ENCODE measurements at regions not wholly inside any gene's neighbourhood (a gene's known extent, or its start where the extent isn't known, plus 50 kb on each side); places are given as distances from the start of the nearest gene placed in this dataset.

DNA sequence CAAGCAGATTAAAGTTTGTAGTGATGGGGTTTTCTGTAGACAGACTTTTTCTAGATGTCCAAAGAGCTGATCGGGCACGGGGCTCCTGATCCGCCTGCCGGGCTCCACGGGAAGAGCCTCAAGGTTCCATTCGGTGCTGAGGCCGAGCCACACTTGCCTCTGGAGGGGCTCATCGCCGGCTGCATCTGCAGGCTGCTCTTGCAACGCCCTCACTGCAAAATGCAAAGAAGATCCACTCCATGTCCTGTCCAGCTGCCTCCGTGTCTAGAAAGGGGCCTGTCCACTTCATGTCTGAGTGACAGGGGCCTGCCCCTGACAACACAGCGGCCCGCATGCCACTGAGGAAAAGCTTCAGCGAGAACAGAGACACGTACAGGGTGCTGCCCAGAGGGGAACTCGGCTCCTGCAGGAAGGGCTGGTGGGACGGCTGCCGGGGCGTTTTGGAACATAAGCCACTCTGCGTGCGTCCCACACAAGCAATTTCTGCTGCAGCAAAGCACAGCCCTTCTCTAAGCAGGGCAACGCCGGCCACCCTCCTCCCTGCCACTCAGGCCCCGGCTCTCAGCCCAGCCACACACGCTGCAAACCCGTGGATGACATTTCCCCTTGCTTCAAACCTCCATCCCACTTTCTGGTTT, 53.6 kb upstream of the CTDP1 start:
- Histone ChIP-seq H3K9me3 (no peaks in the 10 kb centered on the region), H3K4me1 (ENCODE audit: low read depth) (no peaks in the 10 kb centered on the region), H3K4me3 (no peak overlapping the region), H3K36me3 (ENCODE audit: low read depth) (no peaks in the 10 kb centered on the region)
- intact Hi-C loops (cut with DNase I, micrococcal nuclease): no loop called here
- TF ChIP-seq, protein P1, sequence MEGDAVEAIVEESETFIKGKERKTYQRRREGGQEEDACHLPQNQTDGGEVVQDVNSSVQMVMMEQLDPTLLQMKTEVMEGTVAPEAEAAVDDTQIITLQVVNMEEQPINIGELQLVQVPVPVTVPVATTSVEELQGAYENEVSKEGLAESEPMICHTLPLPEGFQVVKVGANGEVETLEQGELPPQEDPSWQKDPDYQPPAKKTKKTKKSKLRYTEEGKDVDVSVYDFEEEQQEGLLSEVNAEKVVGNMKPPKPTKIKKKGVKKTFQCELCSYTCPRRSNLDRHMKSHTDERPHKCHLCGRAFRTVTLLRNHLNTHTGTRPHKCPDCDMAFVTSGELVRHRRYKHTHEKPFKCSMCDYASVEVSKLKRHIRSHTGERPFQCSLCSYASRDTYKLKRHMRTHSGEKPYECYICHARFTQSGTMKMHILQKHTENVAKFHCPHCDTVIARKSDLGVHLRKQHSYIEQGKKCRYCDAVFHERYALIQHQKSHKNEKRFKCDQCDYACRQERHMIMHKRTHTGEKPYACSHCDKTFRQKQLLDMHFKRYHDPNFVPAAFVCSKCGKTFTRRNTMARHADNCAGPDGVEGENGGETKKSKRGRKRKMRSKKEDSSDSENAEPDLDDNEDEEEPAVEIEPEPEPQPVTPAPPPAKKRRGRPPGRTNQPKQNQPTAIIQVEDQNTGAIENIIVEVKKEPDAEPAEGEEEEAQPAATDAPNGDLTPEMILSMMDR (IDR thresholded peaks at IDR 0.05): no peak
- peak in 1 of 3 donors; percentile 47 for DNase-seq
- ATAC-seq: no peak

DNA sequence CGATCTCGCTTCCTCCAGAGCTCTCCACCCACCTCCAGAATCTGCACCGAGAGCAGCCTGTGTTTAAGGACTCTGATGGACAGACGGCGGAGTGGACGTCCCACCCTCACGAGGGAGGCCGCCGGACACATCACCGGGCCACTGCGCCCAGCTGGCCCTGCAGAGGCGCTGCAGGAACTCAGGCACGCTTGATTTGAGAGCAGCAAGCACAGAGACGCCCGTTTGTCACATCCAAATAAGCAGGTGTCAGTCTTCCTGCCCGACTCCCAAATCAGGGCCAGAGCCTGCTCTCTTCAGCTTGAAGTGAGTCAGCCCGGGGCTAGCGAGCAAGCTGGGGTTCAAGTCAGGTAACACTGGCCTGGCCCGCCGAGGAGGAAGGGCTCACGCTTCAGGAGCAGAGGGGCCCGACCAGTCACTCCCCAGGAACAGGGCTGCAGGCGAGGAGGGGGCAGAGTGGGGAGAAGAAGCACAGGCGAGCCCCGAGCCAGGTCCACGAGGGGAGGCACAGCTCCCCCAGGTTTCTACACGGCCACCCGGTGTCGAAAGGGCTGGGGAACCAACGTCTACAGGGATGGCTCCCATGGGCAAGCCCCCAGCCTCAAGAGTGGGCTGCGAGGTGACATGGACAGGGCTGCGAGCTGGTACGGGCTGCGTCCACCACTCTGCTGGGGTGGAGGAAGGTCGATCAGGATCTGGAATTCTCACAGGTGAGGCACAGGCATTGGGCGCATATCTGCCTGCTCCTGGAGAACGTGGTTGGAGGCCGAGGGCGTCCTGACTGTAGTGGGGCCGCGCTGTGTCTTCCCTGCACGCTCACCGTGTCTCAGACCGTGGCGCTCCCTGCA, 52.5 kb upstream of the CTDP1 start:
- TF ChIP-seq, protein P1 (IDR thresholded peaks at IDR 0.05): no peak
- H3K4me3 ChIP-seq: no peak overlapping the region
- H3K4me1 ChIP-seq (ENCODE audit: low read depth): no peaks in the 10 kb centered on the region
- intact Hi-C loops (cut with DNase I, micrococcal nuclease): no loop called here
- ATAC-seq: no peak
- peak in 1 of 3 donors; percentile 44 for DNase-seq
- H3K36me3 ChIP-seq (ENCODE audit: low read depth): no peaks in the 10 kb centered on the region
- H3K9me3 ChIP-seq: no peaks in the 10 kb centered on the region

DNA sequence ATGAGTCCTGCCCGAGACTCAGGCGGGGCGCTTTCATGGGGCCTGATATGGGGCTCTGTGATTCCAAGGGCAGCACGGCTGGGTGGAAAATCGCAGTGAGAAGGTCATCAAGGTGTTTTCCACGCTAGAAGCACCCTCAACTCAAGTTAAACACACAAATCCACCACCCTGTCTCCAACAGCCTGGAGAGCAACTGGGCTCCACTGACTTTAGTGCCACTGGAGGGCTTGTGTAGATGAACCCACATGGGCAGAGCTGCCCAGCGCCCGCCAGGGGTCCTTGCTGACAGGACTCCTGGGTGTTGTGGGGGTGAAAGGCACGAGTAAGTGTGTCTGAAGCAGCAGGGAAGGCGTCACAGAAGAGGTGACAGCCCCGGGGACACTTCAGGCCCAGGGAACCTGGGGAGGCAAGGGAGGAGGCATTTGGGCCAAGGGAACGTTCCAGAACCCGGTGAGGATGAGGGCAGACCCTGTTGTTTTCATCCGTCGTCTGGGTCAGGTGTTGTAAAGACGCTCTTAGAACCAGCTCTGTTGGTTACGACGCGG, 51.8 kb upstream of the CTDP1 start:
- H3K4me1 ChIP-seq (ENCODE audit: low read depth): no peaks in the 10 kb centered on the region
- no peak for DNase-seq
- intact Hi-C loops (cut with DNase I, micrococcal nuclease): no loop called here
- no peak overlapping the region for H3K4me3 ChIP-seq
- ATAC-seq: no peak
- TF ChIP-seq, protein P1 (IDR thresholded peaks at IDR 0.05): no peak
- no peaks in the 10 kb centered on the region for H3K36me3 ChIP-seq (ENCODE audit: low read depth)
- H3K9me3 ChIP-seq: no peaks in the 10 kb centered on the region

DNA sequence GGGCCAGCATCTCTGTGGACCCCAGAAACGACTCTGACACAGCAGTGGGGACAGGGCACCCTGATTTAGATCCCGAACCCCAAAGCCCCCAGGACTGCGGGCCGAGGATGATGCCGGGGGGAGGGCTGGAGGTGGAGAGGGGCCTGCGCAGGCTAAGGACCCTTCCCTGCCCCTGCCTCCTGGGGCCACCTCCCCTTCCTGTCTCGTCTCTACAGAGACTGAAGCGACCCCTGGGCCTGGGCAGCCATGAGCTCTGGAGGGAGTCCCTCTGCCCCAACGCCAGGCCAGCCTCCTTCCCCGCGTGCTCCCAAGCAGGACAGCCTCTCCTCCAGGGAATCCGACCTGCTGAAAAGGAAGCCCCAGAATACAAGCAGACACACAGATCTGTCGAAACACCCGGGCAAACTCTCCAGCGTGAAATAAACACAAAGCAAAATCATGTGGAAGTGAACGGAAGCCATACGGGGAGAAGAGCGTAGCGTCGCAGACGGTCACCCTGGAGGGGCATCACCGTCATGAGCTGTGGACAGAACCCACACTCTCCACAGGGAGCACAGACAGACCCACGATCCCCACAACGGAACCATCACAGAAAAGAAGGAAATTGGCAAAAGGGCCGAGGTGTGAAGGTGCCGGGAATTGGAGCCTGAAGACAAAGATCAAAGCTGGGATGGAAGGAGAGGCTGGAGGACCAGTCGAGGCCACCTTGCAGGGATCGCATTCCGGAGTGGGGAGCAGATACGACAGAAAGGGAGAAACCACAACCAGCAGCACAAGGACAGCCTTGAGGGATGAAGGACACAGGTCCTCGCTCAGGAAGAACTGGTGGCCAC, 51.0 kb upstream of the CTDP1 start:
- Histone ChIP-seq H3K4me3 (no peak overlapping the region), H3K4me1 (ENCODE audit: low read depth) (no peaks in the 10 kb centered on the region), H3K36me3 (ENCODE audit: low read depth) (no peaks in the 10 kb centered on the region), H3K9me3 (no peaks in the 10 kb centered on the region)
- intact Hi-C loops (cut with DNase I, micrococcal nuclease): no loop called here
- ATAC-seq (no peak), DNase-seq (no peak)
- TF ChIP-seq, protein P1 (IDR thresholded peaks at IDR 0.05): no peak

DNA sequence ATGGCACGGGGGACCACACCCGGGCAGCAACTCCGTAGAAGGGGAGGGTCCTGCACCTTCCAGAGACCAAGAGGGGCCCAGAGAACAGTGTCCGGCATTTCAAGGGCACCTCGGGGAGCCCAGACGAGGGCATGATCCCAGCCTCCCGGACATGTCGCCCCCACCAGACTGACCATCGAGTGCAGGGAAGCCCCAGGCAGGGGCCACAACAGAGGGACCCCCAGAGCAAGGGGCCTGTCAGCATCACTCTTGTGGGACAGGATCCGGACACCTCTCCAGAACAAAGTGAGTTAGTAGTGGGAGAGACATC, 50.4 kb upstream of the CTDP1 start:
- peak in 1 of 3 donors; percentile 31 for DNase-seq
- intact Hi-C loops (cut with DNase I, micrococcal nuclease): no loop called here
- no peaks in the 10 kb centered on the region for H3K9me3 ChIP-seq
- TF ChIP-seq, protein P1 (IDR thresholded peaks at IDR 0.05): no peak
- no peaks in the 10 kb centered on the region for H3K36me3 ChIP-seq (ENCODE audit: low read depth)
- ATAC-seq: no peak
- no peak overlapping the region for H3K4me3 ChIP-seq
- H3K4me1 ChIP-seq (ENCODE audit: low read depth): no peaks in the 10 kb centered on the region

Measured in mucosa of descending colon (tissue), 3 donors.